ENCODE measurements at regions not wholly inside any gene's neighbourhood (a gene's known extent, or its start where the extent isn't known, plus 50 kb on each side); places are given as distances from the start of the nearest gene placed in this dataset.
A peak's percentile ranks its signal among the peaks of the same experiment; 100 is the strongest.
"Not testable (repeated sequence)": the region's sequence is repeated elsewhere in the genome, so short reads cannot be mapped to it uniquely, and the experiment has no call there.

GRCh38 chr7:65301007-65301406 is 72.6 kb upstream of the ZNF92 start:
- H3K9ac ChIP-seq (ENCODE audit: low read depth, low read length, poor library complexity, severe bottlenecking) = no peak overlapping the region
- no peak overlapping the region for H2AFZ ChIP-seq (ENCODE audit: low read length)
- peak overlapping the region; percentile 53 for H3K4me2 ChIP-seq (ENCODE audit: low read depth, low read length, poor library complexity, severe bottlenecking)
- 0 out of 2 replicates have a peak, but pooled peaks cover 4% of the 10 kb centered on the region for H3F3A ChIP-seq (ENCODE audit: low read depth)
- no peaks in the 10 kb centered on the region for H3K36me3 ChIP-seq (ENCODE audit: insufficient read depth, low read length)
- no peaks in the 10 kb centered on the region for H3K79me2 ChIP-seq (ENCODE audit: insufficient read depth, low read length)
- H3K9me3 ChIP-seq (ENCODE audit: insufficient read depth, low read depth, low read length) = no peaks in the 10 kb centered on the region
- no peaks in the 10 kb centered on the region for H4K20me1 ChIP-seq (ENCODE audit: insufficient read depth, low read length, poor library complexity, severe bottlenecking)
- H3K4me1 ChIP-seq (ENCODE audit: insufficient read depth, low read length, poor library complexity, severe bottlenecking) = peaks cover 23% of the 10 kb centered on the region
- no peak for TF ChIP-seq EZH2phosphoT487 (IDR thresholded peaks at IDR 0.05; ENCODE audit: borderline replicate concordance)
- no peak for TF ChIP-seq CTCF (conservative IDR thresholded peaks at IDR 0.05; ENCODE audit: low read length)
- no peak overlapping the region for H3K4me3 ChIP-seq (ENCODE audit: low read length, poor library complexity, severe bottlenecking)
- H3K9me2 ChIP-seq (replicated peaks; ENCODE audit: low read depth, low read length) = no peaks in the 10 kb centered on the region
- no peaks in the 10 kb centered on the region for H3K27me3 ChIP-seq (ENCODE audit: insufficient read depth, low read length, poor library complexity, severe bottlenecking)

GRCh38 chr7:65295409-65295808 is 78.2 kb upstream of the ZNF92 start:
- H3K4me3 ChIP-seq (ENCODE audit: low read length, poor library complexity, severe bottlenecking) = peak overlapping the region; percentile 10

GRCh38 chr7:65290340-65290739 is 83.3 kb upstream of the ZNF92 start:
- not testable (repeated sequence) for H3K9me2 ChIP-seq (replicated peaks; ENCODE audit: low read depth, low read length); H3K36me3 ChIP-seq (ENCODE audit: insufficient read depth, low read length); H3K4me2 ChIP-seq (ENCODE audit: low read depth, low read length, poor library complexity, severe bottlenecking); H3K9ac ChIP-seq (ENCODE audit: low read depth, low read length, poor library complexity, severe bottlenecking); H3F3A ChIP-seq (ENCODE audit: low read depth); H2AFZ ChIP-seq (ENCODE audit: low read length); H3K79me2 ChIP-seq (ENCODE audit: insufficient read depth, low read length); H3K27me3 ChIP-seq (ENCODE audit: insufficient read depth, low read length, poor library complexity, severe bottlenecking); H4K20me1 ChIP-seq (ENCODE audit: insufficient read depth, low read length, poor library complexity, severe bottlenecking); H3K9me3 ChIP-seq (ENCODE audit: insufficient read depth, low read depth, low read length); H3K4me3 ChIP-seq (ENCODE audit: low read length, poor library complexity, severe bottlenecking)
- peaks cover 10% of the 10 kb centered on the region for H3K4me1 ChIP-seq (ENCODE audit: insufficient read depth, low read length, poor library complexity, severe bottlenecking)

More at GRCh38 chr7:65295409-65295808, 78.2 kb upstream of the ZNF92 start:
- H3K79me2 ChIP-seq (ENCODE audit: insufficient read depth, low read length) = no peaks in the 10 kb centered on the region
- H3K4me2 ChIP-seq (ENCODE audit: low read depth, low read length, poor library complexity, severe bottlenecking) = peak overlapping the region; percentile 62
- H3F3A ChIP-seq (ENCODE audit: low read depth) = no peaks in the 10 kb centered on the region
- no peaks in the 10 kb centered on the region for H3K9me2 ChIP-seq (replicated peaks; ENCODE audit: low read depth, low read length)
- H3K9me3 ChIP-seq (ENCODE audit: insufficient read depth, low read depth, low read length) = no peaks in the 10 kb centered on the region
- TF ChIP-seq CTCF (conservative IDR thresholded peaks at IDR 0.05; ENCODE audit: low read length) (no peak), EZH2phosphoT487 (IDR thresholded peaks at IDR 0.05; ENCODE audit: borderline replicate concordance) (no peak)
- no peaks in the 10 kb centered on the region for H4K20me1 ChIP-seq (ENCODE audit: insufficient read depth, low read length, poor library complexity, severe bottlenecking)
- peaks cover 16% of the 10 kb centered on the region for H3K4me1 ChIP-seq (ENCODE audit: insufficient read depth, low read length, poor library complexity, severe bottlenecking)
- H2AFZ ChIP-seq (ENCODE audit: low read length) = no peak overlapping the region
- no peaks in the 10 kb centered on the region for H3K27me3 ChIP-seq (ENCODE audit: insufficient read depth, low read length, poor library complexity, severe bottlenecking)
- no peaks in the 10 kb centered on the region for H3K36me3 ChIP-seq (ENCODE audit: insufficient read depth, low read length)
- H3K9ac ChIP-seq (ENCODE audit: low read depth, low read length, poor library complexity, severe bottlenecking) = no peak overlapping the region

GRCh38 chr7:65287023-65287422 is 86.6 kb upstream of the ZNF92 start:
- Histone ChIP-seq H4K20me1 (ENCODE audit: insufficient read depth, low read length, poor library complexity, severe bottlenecking) (no peaks in the 10 kb centered on the region), H3K9ac (ENCODE audit: low read depth, low read length, poor library complexity, severe bottlenecking) (no peak overlapping the region), H3F3A (ENCODE audit: low read depth) (no peaks in the 10 kb centered on the region), H3K4me3 (ENCODE audit: low read length, poor library complexity, severe bottlenecking) (no peak overlapping the region), H3K4me1 (ENCODE audit: insufficient read depth, low read length, poor library complexity, severe bottlenecking) (no peaks in the 10 kb centered on the region), H3K27me3 (ENCODE audit: insufficient read depth, low read length, poor library complexity, severe bottlenecking) (no peaks in the 10 kb centered on the region), H3K4me2 (ENCODE audit: low read depth, low read length, poor library complexity, severe bottlenecking) (no peak overlapping the region), H3K36me3 (ENCODE audit: insufficient read depth, low read length) (no peaks in the 10 kb centered on the region), H3K9me2 (replicated peaks; ENCODE audit: low read depth, low read length) (no peaks in the 10 kb centered on the region), H3K79me2 (ENCODE audit: insufficient read depth, low read length) (no peaks in the 10 kb centered on the region), H2AFZ (ENCODE audit: low read length) (no peak overlapping the region), H3K9me3 (ENCODE audit: insufficient read depth, low read depth, low read length) (no peaks in the 10 kb centered on the region)
- no peak for TF ChIP-seq EZH2phosphoT487 (IDR thresholded peaks at IDR 0.05; ENCODE audit: borderline replicate concordance)
- TF ChIP-seq CTCF (conservative IDR thresholded peaks at IDR 0.05; ENCODE audit: low read length) = no peak
